Femur (tissue), 1 donor: ENCODE measurements at regions not wholly inside any gene's neighbourhood (a gene's known extent, or its start where the extent isn't known, plus 50 kb on each side); places are given as distances from the start of the nearest gene placed in this dataset.
"Not testable (repeated sequence)": the region's sequence is repeated elsewhere in the genome, so short reads cannot be mapped to it uniquely, and the experiment has no call there.

Experiments used
- DNase-seq: peaks from one replicate; pipeline ENCODE4 v3.0.0-alpha.2; 2017

DNA sequence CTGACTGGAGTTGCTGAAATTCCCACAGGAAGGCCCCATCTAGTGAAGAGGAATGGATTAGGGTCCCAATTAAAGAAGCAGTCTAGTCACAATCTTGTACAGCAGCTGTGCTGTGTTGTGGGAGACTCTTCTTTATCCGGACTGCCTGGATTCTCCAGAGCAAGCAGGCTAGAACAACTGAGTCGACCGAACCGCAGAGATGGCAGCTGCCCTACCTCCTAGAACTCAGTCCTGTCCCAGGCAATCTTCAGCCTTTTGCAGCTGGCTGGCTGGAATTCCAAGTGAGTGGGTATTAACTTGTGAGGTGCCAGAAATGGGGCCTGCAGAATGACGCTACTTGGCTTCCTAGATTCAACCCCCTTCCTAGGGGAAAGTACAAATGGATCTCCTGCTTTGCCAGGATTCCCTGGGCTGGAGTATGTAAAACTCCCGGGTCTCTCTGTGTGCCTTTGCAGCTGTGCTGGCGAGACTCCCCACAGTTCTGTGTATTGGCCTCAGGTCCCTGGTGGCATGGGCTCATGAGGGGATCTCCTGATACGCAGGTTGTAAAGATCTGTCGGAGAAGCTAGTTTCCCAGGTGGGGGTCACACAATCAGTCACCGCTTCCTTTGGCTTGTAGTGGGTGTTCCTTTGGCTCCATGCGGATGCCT is 1952.6 kb upstream of the LRRTM1 start:
- DNase-seq, result peak; percentile 41

DNA sequence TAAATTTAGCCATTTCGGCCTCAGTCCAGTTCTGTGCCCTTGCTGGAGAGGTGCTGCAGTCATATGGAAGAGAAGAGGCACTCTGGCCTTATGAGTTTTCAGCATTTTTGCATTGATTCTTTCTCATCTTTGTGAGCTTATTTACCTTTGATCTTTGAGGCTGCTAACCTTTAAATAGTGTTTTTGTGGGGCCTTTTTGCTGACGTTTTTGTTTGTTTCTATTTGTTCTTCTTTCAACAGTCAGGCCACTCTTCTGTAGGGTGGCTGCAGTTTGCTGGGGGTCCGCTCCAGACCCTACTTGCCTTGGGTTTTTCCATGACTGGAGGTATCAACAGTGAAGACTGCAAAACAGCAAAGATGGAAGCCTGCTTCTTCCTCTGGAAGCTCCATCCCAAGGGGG is 1951.7 kb upstream of the LRRTM1 start:
- no peak for DNase-seq

DNA sequence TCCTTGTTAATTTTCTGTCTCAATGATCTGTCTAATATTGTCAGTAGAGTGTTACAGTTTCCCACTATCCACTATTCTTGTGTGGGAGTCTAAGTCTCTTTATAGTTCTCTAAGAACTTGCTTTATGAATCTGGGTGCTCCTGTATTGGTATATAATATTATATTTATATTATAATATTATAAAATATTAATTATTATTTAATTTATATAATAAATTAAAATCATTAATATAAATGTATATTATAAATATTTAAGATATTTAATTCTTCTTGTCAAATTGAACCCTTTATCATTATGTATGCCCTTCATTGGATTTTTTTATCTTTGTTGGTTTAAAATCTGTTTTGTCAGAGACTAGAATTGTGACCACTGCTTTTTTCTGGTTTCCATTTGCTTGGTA is 1950.2 kb upstream of the LRRTM1 start:
- DNase-seq, result no peak

DNA sequence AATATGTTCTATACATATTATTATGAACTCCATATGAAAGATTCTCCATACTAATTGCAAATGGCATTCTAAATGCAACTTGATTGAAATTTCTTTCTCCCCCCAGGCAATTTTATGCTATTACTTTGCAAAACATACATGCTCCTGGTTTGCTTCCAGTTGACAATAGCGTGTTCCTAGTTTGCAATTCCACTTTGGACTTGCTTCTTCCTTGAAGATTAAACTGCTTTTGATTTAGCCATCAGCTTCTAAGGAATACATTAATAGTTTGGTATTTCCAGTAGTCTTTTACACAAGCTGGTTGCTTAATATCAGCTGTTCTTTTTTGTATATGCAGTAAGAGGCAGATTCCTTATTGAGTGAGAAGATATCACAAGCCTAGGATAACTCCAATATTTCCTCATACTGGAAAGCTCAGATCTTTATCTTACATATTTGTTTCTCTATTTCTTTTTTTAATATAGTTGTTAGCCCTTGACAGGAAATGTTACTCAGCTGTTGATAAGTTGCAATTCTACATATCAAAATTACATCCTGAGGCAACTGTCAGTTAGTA is 1941.7 kb upstream of the LRRTM1 start:
- DNase-seq, result no peak

DNA sequence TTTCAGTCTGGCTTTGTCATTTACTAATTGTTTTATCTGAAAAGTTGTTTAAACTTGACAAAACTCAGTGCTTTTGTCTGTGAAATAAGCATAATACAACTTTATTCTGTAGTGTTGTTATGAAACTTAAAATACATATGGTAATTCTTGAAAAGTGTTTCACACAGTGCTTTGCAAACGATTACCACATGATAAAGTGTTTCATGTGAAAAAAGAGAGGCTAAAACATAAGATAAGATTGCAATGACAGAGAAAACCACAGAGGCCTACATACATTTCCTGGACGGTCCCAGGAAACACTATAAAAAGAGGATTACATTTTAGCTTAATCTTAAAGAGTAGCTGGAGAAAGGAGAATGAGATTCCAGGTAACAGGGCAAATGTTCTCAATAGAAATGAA is 1934.6 kb upstream of the LRRTM1 start:
- DNase-seq, result no peak

DNA sequence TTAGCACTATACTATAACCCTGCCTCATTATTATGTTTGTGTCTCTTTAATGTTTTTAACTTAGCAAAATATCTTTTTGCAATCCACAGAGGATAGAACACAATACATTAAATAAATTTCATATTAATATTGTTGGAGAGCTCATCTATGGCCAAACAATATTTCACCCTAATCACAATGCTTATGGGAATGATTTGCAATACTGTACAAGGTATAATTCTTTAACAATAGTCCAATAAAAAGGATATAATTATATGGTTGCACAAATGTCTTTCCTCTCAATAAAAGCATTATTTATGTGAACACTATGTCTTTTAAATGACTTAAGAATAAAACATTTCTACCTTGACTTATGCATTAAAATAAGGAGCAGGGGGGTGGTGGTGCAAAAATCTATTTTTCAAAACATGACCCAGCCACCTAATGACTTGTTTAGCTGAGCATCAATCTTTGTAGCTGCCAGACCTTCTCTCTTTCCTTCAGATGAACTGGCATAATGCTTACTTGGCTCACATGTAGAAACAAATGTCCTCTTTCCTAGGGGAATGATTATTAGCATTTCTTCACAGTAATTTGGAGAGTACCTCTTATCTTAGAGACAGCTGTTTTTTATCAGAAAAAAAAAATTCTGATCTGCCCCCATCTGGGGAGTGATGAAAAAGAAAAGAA is 1933.6 kb upstream of the LRRTM1 start:
- no peak for DNase-seq

DNA sequence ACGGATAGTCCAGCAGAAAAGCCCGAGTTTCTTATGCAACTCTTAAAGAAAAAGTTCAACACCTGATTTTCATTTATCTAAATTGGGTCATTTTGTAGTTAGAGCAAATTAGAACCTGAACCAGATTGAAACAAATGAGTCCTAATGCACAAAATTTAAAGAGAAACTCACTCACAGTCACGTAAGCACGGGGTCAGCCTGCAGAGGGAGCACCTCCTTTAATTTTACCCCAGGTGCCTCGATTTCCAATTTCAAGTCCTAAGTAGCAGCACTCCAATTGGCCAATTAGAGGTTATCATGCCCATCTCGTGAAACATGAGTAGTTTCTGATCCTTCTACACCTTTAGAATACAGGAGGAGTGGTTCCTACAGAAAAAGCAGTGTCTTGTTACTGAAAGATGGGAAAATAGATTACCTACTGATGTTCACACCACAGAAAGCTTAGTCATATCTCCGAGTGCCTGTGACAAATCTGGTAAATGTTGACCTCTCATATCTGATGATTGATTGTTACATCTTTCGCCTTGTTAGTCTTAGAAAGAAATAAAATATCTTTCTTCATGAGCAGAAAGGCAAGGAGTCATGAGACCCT is 1929.8 kb upstream of the LRRTM1 start:
- no peak for DNase-seq

DNA sequence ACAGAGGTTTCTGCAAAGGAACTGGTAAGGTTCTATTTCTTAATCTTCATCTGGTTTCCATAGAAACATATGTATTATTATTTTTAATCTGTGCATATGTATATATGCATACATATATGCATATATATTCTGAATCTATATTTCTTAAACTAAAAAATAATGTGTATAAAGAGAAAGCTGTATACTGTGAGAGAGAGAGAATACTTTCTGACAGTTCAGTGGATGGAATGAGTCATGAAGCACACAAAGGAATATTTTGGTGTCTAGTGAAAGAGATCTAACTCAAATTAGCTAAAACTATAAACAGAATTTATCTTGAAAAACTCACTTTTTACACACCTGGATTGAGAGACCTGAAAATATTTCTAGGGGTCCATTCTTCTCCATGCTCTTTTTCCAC is 1929.3 kb upstream of the LRRTM1 start:
- no peak for DNase-seq

DNA sequence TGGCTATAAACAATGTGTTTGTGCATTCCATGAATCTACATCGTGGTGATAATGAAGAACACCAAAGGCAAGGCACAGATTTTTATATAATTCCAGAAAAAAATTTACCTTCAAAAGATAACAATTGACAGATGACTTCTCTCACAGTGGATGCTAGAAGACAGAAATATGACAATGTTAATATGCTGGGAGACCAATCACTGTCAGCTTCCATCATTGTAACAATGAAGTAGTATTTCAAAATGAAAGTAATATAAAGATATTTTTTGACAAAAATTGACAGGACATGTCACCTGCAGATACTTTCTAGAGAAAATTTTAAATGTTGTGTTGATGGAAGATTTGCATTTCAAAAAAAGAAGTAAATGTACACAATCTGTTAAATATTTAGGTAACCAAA is 1925.9 kb upstream of the LRRTM1 start:
- no peak for DNase-seq

DNA sequence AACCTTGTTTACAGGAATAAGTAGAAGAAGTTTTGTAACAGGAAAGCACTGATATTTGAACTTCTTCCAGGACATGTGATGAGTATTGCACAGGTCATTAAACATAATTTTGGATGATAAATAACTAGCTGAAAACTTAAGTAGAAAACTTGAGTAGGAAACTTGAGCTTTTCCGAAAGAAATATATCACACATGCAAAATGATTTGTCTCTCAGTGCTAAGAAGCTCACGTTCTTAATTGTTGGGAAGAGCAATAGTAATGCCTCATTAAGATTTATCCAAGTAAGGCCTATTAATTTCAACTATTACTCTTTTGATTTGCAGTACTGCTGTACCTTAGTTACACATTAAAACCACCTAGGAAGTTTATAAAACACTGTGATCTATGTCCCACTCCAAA is 1921.9 kb upstream of the LRRTM1 start:
- no peak for DNase-seq

DNA sequence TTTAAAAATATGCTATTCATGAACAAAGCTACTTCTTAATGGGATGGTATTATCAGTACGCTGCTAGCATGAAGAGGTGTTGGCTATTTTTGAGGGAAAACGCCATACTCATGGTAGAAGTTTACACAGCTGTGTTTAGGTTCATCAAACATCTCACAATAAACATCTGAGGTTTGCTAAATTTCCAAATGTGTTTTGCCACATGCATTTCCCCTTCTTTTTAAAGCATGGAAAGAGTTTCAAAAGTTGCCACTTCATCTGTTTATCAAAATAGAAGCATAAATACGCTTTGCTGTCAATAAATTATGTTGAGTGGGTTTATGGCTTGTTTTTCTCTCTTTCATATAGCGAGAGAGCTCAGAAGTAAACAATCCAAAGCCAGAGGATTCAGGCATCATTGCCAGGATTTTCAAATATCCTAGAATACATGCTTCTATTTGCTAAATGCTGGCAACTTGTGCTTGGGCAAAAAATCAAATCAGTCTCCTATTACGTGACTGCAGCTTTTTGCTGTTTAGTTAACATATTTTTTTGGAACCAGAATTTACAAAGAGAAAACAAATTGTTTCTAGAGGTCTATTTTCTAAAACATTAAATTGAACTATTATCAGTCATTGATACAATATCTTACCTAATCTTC is 1919.9 kb upstream of the LRRTM1 start:
- no peak for DNase-seq

DNA sequence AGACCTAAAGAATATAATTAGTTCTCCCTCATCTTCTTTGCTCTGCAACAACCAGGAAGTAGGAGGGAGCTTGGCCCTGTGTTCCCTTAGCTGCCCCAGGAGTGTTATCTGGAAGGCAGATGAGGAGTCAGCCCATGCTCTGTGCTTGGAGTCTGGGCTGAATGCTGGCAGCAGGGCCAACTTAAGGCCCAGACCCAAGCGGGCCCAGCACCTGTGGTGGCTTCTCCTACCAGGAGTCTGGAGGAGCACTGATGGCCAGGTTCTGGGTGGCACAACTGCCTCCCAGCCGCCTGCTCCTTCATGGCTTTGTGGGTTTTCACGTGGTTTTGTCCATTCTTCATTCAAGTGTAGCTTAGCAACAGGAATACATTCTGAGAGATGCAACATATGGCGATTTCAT is 1910.7 kb upstream of the LRRTM1 start:
- DNase-seq, result no peak

DNA sequence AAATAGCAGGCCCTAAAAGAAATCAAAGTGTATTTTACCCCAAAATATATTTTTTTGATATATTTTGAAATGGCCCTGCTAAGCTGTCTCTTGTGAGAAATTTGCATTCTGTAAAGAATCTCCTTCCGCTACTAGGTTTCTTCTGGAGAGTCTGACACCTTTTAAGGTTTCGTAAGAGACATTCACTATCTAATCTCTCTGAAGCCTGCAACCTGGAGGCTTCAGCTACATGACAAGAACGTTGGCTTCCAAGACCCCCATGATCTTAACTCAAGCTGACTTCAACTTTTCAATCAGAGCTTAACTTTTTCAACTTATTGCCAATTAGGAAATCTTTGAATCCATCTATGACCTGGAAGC is 1894.9 kb upstream of the LRRTM1 start:
- no peak for DNase-seq

DNA sequence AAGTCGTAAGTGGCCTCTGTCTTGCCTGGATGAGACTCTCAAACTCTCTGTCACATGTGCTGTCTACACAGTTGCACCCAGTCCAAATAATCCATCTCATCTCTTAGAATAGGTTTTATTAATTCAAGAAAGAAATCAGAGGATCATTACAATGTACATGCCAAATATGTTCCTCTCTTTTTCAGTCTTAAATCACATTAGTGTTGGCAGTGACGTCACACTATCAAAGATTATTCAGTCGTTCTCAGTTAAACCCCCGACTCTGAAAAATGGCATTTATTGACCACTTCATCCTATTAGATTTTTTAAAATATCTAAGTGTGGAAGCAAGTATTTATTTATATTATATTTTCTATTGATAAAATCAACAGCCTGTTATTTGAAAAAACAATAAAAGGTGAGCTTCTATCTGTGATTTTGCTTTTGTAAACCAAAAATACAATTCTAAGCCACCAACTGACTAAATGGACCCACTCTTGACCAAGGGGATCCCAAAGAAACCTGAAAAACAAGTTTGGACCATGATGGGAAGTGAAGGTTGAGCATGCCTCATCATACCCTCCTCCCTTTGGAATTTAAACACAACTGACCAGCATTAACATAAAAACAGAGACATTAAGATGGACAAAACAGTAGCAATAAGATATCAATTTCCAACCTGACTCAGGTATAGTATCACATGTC is 1894.4 kb upstream of the LRRTM1 start:
- DNase-seq, result no peak

DNA sequence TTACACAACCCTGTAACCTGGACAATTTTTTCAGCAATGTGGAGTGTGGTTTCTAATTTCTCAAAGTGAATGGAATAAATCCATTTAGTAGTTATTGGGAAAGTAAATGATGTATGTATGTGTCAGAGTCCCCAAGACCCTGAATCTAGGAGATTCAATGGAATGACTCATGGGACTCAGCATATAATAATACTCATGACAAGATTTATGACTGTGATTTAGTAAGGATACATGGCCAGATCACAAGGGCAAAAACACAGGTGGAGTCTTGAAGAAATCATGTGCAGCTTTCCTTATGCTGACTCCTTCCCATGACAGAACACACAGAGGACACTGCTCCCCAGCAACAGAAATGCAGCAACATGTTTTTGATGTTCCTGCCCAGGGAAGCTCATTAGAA is 1877.7 kb upstream of the LRRTM1 start:
- DNase-seq, result no peak

DNA sequence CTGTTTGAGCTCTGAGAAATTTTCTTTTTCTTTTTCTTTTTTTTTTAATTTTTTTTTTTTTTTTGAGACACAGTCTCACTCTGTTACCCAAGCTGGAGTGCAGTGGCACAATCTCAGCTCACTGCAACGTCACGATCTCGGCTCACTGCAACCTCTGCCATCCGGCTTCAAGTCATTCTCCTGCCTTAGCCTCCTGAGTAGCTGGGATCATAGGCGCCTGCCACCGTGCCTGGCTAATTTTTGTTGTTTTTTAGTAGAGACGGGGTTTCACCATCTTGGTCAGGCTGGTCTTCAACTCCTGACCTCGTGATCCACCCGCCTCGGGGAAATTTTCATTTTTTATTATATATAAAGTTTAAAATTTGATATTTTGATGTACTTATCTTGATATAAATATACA is 1870.7 kb upstream of the LRRTM1 start:
- DNase-seq, result not testable (repeated sequence)

DNA sequence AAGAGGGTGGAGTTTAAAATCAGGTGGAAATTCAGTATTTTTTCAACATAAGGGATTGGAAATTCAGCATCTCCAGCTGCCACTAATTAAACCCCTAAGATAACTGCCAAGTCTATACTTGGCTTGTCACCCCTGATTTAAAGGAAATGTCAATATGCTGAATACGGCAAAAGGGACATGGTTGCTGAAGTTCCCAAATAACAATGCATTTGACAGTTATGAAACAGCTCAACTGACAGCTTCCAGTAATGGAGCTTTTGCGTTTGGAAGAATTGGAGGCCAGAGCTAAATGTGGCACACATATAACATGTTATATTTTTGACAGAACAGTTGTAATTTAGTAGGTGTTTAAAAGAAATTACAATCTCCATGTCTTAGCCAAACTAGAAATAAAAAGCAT is 1867.9 kb upstream of the LRRTM1 start:
- DNase-seq, result no peak

DNA sequence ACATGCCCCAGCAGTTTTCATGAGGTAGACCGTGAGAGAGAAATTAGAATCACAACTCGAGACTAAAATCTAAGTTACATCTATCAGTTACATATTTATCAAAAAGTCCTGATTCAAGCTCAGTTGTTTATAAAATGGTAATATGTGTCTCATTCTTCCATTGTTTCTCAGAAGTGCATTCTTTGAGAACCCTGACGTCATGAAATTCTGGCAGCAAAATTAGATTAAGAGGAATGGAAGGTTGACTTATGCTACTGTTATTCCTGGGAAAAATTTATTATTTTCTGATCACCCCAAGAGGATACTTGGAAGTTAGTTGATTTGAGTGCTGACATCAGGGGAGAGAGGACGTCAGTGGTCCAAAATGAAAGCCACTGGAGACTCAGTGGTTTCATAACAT is 1864.8 kb upstream of the LRRTM1 start:
- no peak for DNase-seq

DNA sequence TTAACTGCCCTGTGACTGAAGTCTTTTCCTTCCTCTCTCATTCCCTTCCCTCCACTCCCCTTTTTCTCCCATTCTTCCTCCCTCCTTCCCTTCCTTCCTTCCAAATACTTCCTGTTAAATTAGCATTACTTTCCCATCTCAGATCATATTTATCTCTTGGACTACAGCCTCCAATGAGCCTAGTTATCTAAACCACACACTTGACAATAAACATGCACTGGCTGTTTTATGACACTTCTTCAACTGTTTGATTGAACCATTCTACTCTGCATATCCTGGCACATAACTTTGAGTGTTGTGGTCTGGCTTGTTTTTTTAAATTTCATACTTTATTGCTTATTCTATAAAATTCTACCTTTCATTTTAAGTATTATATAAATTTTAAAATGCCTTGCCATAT is 1860.8 kb upstream of the LRRTM1 start:
- no peak for DNase-seq

DNA sequence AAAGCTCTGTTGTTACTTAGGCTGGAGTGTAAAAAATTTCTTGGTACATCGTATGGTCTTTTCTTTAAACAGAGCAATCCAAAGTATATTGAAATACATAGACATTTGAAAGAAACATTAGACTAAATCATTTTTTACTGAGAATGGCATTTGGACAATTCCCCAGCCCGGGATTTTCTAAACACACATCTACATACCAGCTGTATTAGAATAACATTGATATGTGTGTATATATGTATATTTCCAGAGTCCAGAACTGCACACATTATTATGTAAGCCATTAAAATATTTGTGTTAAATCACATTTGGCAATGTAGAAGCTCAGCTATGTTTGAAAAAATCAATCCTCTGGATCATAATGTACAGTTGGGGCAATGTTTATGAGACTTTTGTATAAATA is 1853.6 kb upstream of the LRRTM1 start:
- DNase-seq, result no peak

DNA sequence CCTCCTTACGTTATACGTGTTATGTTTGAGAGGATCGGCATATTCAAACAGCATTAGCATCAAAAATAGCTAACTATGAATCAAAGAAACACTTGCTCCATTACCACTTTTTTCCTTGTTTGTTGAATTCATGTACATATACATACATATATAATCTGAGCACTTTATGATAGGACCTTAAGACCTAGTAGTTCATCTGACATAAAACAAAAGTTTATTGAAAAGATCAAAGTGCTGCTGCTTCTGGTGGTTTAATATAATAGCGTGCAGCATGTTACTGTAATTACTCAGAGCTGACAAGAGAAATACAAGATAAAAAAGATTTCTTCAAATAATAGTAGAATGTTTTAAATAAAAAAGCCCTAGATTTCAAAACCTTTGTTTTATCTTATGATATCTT is 1850.9 kb upstream of the LRRTM1 start:
- DNase-seq, result no peak

DNA sequence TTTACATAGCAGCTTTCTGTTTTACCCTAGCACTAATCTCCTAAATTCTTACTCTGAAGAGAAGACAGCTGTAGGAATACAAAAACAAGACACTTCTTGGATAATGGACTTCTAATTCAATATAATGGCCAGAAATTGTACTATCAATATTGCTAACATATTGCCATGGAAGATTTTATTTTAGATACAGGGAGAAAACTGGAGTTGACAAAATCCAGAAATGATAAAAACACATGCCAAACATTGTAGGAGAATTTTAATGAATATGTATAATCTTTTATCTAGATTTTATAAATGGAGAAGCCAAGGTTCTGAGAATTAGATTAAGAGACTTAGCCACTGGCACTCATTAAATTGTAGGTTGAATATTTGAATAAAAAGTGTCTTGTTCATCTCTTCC is 1838.8 kb upstream of the LRRTM1 start:
- DNase-seq, result no peak

DNA sequence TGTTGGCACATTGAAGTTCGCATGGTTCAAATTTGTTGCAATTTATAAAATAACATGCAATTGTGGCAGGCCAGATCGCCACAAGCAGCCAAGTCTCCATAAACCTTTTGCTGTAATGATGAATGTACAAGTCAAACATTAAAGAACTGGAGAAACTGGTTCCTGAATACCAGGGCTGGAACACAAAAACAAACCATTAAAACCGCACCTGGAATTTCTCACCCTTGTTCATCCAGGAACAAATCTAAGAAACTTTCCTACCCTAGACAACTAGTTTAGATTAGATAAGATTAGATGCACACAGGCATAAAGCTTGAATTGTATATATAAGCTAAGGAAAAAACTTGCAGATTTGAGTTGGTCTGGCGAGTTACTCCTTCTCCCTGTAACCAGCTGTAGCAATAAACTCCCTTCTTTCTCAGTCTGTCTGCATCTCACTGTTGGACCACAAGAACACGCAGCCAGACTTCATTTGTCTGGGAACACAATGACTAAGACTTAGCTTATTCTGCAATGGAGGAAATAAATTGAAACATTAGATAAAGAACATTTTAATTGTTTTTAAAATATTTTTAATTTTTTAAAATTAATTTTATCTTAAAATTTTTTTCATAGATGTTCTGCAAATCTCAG is 1835.5 kb upstream of the LRRTM1 start:
- DNase-seq, result peak; percentile 17
